ENCODE measurements at regions not wholly inside any gene's neighbourhood (a gene's known extent, or its start where the extent isn't known, plus 50 kb on each side); places are given as distances from the start of the nearest gene placed in this dataset.

DNA sequence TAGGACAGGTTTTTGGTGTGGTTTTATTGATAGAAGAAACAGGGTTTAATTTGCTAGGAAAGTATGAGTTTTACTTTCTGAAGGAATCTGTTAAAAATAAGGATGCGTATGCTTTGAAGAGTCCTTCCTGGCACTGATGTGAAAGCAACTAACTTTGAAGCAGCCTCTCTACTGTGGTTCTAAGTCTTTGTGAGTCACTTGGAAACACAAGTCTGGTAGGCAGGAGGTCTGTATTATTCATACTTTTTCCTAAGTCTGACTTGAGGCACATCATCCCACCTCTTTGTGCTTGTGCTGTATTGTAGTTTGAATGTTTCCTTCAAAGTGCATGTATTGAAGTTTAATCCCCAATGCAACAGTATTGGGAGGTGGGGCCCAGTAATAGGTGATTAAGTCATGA, 129.0 kb downstream of the TAF11L14 start:
- BruUV-seq (replicated peaks) = no TSS peak
- Histone ChIP-seq H2AFZ (ENCODE audit: low read depth, low read length) (no peak overlapping the region), H3K9me3 (replicated peaks; ENCODE audit: control insufficient read depth, insufficient read depth, low read depth, low read length) (no peaks in the 10 kb centered on the region), H3K27me3 (ENCODE audit: control insufficient read depth in 2 of 2, insufficient read depth in 2 of 2, low read length in 2 of 2) (no peaks in the 10 kb centered on the region), H3K4me3 (no peak overlapping the region), H3K79me2 (ENCODE audit: control insufficient read depth, insufficient read depth, low read length) (no peaks in the 10 kb centered on the region), H3K9ac (ENCODE audit: insufficient read depth in 1 of 2, low read depth in 2 of 2, low read length in 2 of 2) (no peak overlapping the region), H3K9me1 (ENCODE audit: control insufficient read depth, insufficient read depth, low read length) (no peaks in the 10 kb centered on the region), H3K36me3 (ENCODE audit: control insufficient read depth, insufficient read depth, low read length) (no peaks in the 10 kb centered on the region), H4K20me1 (replicated peaks; ENCODE audit: control insufficient read depth, insufficient read depth, low read length) (no peaks in the 10 kb centered on the region), H3K4me2 (ENCODE audit: insufficient read depth, low read length) (no peak overlapping the region), H3K27ac (ENCODE audit: extremely low read depth, low read depth, low read length) (no peak overlapping the region), H3K4me1 (replicated peaks in 1 of 2; ENCODE audit: control insufficient read depth in 2 of 2, insufficient read depth in 2 of 2, low read length in 2 of 2) (no peaks in the 10 kb centered on the region)
- ChIA-PET POLR2A (no interaction called here), CTCF (ENCODE audit: low intra/inter-chr PET ratio) (no interaction called here)
- FAIRE-seq (no peak), DNase-seq (ENCODE audit: extremely low read depth in 1 of 4, low spot score in 3 of 4) (no peak), ATAC-seq (no peak)
- 10% methylated on average over 1 of the region's 1 CpG for WGBS (ENCODE audit: insufficient coverage, low coverage, missing lambda C conversion rate)
- intact Hi-C loops (cut with micrococcal nuclease) (no loop called here), in situ Hi-C loops (cut with MboI) (no loop called here)
- TF ChIP-seq ESRRA (IDR thresholded peaks at IDR 0.05; ENCODE audit: borderline replicate concordance, low read depth) = no peak
- no peak for TF ChIP-seq ZNF589 (CRISPR knock-in tag; IDR thresholded peaks at IDR 0.05; ENCODE audit: low read depth)
- no peak for TF ChIP-seq ARID1B (IDR thresholded peaks at IDR 0.05)
- TF ChIP-seq CSDE1 (IDR thresholded peaks at IDR 0.05) = no peak
- TF ChIP-seq, protein P1, sequence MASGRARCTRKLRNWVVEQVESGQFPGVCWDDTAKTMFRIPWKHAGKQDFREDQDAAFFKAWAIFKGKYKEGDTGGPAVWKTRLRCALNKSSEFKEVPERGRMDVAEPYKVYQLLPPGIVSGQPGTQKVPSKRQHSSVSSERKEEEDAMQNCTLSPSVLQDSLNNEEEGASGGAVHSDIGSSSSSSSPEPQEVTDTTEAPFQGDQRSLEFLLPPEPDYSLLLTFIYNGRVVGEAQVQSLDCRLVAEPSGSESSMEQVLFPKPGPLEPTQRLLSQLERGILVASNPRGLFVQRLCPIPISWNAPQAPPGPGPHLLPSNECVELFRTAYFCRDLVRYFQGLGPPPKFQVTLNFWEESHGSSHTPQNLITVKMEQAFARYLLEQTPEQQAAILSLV (tag; IDR thresholded peaks at IDR 0.05) = no peak
- TF ChIP-seq, protein P2, sequence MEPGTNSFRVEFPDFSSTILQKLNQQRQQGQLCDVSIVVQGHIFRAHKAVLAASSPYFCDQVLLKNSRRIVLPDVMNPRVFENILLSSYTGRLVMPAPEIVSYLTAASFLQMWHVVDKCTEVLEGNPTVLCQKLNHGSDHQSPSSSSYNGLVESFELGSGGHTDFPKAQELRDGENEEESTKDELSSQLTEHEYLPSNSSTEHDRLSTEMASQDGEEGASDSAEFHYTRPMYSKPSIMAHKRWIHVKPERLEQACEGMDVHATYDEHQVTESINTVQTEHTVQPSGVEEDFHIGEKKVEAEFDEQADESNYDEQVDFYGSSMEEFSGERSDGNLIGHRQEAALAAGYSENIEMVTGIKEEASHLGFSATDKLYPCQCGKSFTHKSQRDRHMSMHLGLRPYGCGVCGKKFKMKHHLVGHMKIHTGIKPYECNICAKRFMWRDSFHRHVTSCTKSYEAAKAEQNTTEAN (CRISPR knock-in tag; IDR thresholded peaks at IDR 0.05) = no peak
- TF ChIP-seq, protein P3, sequence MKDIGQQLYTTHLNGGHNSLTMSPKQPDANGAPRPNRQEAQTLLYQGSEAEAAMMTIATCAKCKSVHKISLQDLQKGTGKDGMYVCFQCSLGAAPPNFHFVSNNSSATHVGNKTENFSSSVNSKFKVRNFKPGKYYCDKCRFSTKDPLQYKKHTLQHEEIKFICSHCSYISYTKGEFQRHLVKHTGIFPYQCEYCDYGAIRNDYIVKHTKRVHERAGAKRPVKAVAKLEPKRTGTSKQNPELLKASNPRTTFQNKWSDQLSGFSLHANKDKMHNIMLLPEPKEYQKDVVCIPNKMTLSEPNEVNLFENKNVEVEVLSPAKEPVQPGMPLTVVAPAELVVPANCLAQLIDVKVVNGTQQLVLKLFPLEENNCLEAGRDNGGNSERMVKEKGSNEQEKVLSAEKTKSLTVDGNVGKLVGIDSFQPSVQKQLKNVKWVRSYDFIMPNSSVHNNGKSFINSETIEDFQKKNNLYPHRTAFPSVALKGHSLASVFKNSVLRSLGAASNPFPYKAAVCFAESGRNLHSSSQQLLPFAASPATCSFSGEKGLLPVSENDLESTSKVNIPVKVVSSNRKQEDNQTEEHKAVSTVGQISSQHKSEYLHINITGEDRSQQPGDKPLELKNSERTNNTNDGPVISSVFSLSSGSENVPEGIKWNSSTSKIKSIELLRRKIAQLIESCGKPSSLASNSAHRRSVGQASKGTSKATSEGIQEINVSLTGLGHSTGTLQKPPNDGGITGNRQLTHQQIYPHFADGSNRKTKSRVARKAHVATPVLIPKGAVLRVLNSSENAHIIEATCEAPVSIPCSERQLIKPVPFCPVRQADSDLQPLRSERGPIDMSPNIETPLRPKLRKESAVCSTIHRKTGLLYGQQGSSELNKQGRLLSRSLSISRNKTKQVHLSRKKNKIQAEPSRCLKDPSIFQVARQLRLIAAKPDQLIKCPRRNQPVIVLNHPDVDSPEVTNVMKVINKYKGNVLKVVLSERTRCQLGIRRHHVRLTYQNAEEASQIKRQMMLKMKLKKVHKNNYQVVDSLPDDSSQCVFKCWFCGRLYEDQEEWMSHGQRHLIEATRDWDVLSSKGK (CRISPR knock-in tag; IDR thresholded peaks at IDR 0.05) = no peak
- TF ChIP-seq, protein P4, sequence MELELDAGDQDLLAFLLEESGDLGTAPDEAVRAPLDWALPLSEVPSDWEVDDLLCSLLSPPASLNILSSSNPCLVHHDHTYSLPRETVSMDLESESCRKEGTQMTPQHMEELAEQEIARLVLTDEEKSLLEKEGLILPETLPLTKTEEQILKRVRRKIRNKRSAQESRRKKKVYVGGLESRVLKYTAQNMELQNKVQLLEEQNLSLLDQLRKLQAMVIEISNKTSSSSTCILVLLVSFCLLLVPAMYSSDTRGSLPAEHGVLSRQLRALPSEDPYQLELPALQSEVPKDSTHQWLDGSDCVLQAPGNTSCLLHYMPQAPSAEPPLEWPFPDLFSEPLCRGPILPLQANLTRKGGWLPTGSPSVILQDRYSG (tag; conservative IDR thresholded peaks at IDR 0.05; ENCODE audit: low read depth) = no peak
- no peak for TF ChIP-seq DDX20 (tag; IDR thresholded peaks at IDR 0.05; ENCODE audit: low read depth)
- no peak for TF ChIP-seq SMC3 (conservative IDR thresholded peaks at IDR 0.05; ENCODE audit: insufficient read depth, low read depth, low read length)
- no peak for TF ChIP-seq CEBPG (CRISPR knock-in tag; IDR thresholded peaks at IDR 0.05)
- no peak for TF ChIP-seq CEBPG (tag; conservative IDR thresholded peaks at IDR 0.05 in 1 of 2, IDR thresholded peaks at IDR 0.05 in 1 of 2)
- TF ChIP-seq, protein P5, sequence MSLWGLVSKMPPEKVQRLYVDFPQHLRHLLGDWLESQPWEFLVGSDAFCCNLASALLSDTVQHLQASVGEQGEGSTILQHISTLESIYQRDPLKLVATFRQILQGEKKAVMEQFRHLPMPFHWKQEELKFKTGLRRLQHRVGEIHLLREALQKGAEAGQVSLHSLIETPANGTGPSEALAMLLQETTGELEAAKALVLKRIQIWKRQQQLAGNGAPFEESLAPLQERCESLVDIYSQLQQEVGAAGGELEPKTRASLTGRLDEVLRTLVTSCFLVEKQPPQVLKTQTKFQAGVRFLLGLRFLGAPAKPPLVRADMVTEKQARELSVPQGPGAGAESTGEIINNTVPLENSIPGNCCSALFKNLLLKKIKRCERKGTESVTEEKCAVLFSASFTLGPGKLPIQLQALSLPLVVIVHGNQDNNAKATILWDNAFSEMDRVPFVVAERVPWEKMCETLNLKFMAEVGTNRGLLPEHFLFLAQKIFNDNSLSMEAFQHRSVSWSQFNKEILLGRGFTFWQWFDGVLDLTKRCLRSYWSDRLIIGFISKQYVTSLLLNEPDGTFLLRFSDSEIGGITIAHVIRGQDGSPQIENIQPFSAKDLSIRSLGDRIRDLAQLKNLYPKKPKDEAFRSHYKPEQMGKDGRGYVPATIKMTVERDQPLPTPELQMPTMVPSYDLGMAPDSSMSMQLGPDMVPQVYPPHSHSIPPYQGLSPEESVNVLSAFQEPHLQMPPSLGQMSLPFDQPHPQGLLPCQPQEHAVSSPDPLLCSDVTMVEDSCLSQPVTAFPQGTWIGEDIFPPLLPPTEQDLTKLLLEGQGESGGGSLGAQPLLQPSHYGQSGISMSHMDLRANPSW (CRISPR knock-in tag; IDR thresholded peaks at IDR 0.05) = no peak
- TF ChIP-seq CHD1 (IDR thresholded peaks at IDR 0.05; ENCODE audit: low read length) = no peak
